ENCODE measurements at regions not wholly inside any gene's neighbourhood (a gene's known extent, or its start where the extent isn't known, plus 50 kb on each side); places are given as distances from the start of the nearest gene placed in this dataset.
"Not testable (repeated sequence)": the region's sequence is repeated elsewhere in the genome, so short reads cannot be mapped to it uniquely, and the experiment has no call there.

- no peak for DNase-seq
These were observed 480.0 kb upstream of the JAG1 start for GRCh38 chr20:11153819-11154218.

- DNase-seq = peak; percentile 16
These were observed 481.5 kb upstream of the JAG1 start for GRCh38 chr20:11155156-11155756.

GRCh38 chr20:11156922-11157321, 483.1 kb upstream of the JAG1 start:
- DNase-seq = no peak

DNA sequence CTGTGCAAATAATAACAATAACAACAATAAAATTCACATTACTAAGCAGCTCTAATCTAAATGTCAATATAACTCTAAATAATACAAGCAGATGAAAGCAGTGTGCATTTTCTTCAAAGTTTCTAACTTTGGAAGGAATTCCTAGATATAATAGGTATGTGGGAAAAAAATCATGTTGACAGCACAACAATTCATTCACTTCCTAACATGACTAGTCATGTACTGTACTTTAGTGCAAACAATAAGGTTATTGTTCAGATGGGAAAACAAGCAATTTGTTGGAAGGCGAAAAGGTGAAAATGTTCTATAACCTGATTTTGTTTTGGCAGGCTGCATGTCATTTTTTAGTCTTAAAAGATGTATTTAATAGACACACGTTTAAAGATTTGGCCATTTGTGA, 484.3 kb upstream of the JAG1 start:
- no peak for DNase-seq

DNA sequence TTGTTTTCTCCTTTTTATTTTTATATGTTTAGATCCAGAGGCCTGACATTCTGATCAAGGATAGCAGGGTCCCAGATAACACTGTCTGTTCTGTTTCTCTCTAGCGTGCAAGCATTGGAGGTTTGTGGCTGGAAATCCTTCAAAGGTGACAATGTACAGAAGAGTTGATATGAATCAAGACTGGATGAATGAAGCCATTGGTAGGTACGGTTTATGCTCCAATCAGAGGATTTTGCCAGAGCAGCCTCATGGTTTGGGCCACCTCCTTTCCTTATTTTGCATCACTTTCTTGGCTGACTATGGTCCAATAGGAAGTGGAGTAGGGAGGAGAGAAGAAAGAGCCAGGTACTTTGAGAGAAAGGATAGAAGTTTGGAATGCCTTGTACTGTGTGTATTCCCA, 484.8 kb upstream of the JAG1 start:
- DNase-seq = no peak

GRCh38 chr20:11159728-11160127, 485.9 kb upstream of the JAG1 start:
- no peak for DNase-seq

- no peak for DNase-seq
These were observed 488.4 kb upstream of the JAG1 start for GRCh38 chr20:11162026-11162775.

- no peak for DNase-seq
These were observed 492.0 kb upstream of the JAG1 start for GRCh38 chr20:11165789-11166188.

DNA sequence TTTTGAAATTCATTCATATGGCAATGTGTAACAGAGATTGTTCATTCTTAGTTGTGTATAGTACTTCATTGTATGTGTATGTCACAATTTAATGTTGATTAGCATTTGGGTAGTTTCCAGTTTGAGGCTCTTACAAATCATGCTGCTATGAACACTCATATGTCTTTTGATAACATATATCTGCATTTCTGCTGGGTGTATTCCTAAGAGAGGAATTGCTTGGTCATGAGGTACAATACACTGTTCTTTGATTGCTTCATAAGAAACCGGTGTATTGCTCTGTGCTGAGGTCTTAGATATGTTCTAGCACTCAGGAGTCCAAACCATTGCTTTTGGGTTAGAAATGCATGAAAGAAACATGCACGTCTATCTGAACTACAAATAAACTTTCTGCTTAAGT, 492.9 kb upstream of the JAG1 start:
- no peak for DNase-seq

DNA sequence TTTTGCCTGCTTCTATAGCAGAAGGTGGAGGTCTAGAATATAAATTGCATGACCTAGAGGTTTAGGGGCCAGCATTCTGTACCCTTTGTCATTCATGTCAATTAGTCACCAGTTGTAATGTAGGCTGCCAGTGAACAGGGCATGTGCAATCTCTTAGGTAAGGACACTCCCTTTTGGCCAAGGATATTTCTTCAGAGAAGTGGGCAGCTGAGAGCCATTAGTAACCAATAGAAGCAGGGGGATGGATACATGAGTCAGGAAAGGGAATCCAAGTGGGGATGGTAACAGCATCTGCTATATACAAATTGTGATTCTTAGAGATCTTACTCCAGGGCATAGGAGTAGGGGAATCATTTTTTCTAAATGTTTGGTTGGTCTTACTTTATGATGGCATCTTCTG, 494.2 kb upstream of the JAG1 start:
- DNase-seq = no peak

DNA sequence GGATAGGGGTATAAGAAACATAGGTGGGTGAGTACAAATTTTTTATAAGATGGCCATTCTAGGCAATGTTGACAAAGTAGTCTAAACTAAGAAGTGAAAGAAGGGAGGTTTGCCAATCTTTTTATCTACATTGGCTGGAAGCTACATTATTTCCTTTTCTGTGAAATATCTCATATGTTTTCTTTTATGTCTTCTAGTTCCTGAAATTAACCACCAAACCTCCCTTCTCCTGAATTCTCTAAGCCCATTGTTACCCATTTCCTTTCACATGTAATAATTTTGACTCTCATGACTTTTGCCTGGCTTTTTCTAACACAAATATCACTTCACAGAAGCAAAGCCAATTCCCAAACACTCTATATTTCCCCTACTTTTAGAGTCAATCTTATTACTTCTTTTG, 496.2 kb upstream of the JAG1 start:
- DNase-seq = no peak

GRCh38 chr20:11170565-11170964, 496.8 kb upstream of the JAG1 start:
- no peak for DNase-seq

GRCh38 chr20:11172881-11173280, 499.1 kb upstream of the JAG1 start:
- no peak for DNase-seq

DNA sequence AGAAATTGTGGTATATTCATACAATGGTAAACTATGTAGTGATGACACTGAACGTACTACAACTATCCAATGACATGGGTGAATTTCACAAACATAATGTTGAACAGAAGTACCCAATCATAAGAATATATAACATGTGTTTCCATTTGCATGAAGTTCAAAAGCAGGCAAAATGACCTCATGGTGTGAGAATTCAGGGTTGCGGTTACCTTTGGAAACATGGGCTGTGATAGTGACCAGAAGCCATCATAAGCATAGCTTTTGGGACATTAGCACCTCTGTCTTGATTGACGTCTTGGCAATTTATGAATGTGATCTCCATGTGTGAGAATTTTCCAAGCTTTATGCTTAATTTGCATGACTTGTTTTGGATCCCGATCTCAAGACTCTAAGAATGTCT, 500.1 kb upstream of the JAG1 start:
- no peak for DNase-seq

DNA sequence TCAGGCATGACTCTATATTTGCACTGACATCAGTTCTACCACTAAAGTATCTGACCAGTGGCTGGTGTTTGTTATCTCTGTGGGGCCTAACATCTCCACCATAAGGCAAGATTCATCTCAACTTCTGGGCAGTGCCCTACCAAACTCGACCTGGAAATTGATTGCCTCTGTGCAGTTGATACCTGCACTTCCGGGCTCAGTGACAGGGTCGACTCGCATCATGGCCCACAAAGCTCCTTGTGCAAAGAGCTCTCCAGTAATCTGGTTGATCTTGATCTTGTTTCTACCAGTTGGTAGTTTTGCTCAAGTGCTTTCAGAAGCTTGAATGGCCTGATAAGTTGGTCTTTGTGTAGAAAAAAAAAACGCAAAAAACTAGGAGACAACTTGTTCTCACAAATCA, 501.1 kb upstream of the JAG1 start:
- DNase-seq = no peak

- no peak for DNase-seq
These were observed 502.6 kb upstream of the JAG1 start for GRCh38 chr20:11176431-11176830.

DNA sequence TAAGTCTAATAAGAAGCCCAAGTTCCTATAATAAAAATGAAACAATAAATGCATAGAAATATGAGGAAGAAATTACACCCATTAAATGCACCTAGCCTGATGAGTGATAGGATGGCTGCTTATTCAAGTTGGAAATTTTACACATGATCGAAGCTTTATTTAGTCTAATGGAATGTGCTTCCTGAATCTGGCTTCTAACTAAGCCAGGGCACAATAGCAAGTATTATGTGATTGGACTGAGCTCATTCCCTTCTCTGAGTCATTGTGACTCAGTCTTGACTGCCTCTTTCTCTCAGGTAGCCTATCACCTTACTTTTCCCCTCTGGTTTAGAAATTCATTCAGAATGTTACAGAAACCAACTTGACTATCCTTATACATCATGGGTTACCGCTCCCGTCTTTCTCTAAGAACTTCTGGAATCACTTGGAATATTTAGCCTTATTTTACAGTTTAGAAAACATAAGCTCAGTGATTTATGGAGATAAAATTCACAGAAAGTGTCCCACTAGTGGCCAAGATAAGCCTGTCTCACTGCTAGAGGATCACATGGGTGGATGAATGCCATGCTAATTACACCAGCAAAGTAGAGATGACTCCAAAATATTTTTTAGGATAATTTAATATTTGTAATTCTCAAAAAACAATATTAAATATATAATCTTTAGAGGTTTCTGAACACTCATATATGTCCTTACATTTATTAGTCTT, 505.3 kb upstream of the JAG1 start:
- DNase-seq = no peak

- no peak for DNase-seq
These were observed 506.4 kb upstream of the JAG1 start for GRCh38 chr20:11180186-11180585.

GRCh38 chr20:11181129-11181528, 507.3 kb upstream of the JAG1 start:
- not testable (repeated sequence) for DNase-seq

DNA sequence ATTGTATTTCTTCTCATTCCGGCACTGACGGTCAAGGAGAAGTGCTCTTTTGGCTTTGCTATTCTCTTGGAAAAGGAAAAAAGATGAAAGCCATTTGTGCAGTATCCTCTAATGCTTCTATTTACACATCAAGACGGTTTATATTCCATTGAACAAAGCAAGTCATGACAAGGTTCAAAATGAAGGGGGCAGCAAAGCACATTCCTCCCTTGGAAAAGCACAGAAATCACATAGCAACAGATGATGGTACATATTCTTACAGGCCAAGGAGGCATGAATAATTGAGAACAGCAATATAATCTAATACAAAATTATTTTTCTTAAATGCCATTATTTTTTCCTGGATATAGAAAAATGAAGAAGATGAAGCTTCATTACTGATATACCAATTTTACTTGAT, 508.2 kb upstream of the JAG1 start:
- DNase-seq = no peak

GRCh38 chr20:11182720-11183119, 508.9 kb upstream of the JAG1 start:
- no peak for DNase-seq

- DNase-seq = no peak
These were observed 512.7 kb upstream of the JAG1 start for GRCh38 chr20:11186301-11187008.

DNA sequence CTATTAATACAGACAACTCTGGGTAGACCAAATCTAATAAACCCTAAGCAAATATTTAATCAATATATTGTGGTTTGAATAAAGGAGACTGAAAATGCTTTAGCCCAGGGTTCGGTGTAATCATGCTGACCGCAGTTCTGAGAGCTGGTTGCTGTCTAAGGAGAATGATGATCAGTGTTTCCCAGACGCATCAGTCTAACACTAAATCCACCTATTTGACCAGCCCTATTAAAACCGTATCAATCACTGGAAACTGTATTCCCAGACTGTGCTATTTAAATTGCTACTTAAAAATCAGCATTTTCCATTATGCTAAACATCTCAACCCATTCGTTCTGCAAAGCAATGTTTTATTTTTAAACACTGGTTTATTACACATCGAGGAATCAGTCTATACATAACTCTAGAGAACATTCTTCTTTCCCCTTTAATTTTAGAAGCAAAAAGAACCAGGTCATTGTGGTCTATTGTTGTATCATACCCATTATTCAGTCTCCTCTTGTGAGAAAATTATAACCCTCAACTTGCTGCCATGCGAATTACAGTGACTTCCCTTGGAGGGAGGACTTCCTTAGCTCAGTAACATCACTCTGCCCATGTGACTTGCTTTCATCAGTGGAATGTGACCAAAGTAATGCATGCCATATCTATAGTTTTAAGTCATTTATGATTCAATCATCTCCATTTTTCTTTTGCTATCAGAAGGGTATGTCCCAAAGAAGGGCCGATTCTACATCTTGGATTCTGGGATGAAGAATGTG, 515.2 kb upstream of the JAG1 start:
- DNase-seq = no peak

Data from NCI-H2029 (cell line).